ENCODE measurements at regions not wholly inside any gene's neighbourhood (a gene's known extent, or its start where the extent isn't known, plus 50 kb on each side); places are given as distances from the start of the nearest gene placed in this dataset.

GRCh38 chr6:168928012-168928411, 325.6 kb downstream of the THBS2 start:
- intact Hi-C loops (cut with micrococcal nuclease): no loop called here
- ATAC-seq (ENCODE audit: low read depth): no peak
- Mint-ChIP-seq H3K27me3 (peaks cover 3% of the 10 kb centered on the region), H3K36me3 (ENCODE audit: low read depth) (no peaks in the 10 kb centered on the region), H3K4me3 (no peak overlapping the region), H3K4me1 (no peaks in the 10 kb centered on the region), H3K27ac (no peak overlapping the region), H3K9me3 (no peaks in the 10 kb centered on the region)
- TF ChIP-seq CTCF (IDR thresholded peaks at IDR 0.05): no peak
- DNase-seq: no peak
- ChIA-PET CTCF (no interaction called here), POLR2A (no interaction called here)

GRCh38 chr6:168927026-168927425, 326.6 kb downstream of the THBS2 start:
- intact Hi-C loops (cut with micrococcal nuclease): no loop called here
- no peaks in the 10 kb centered on the region for H3K36me3 Mint-ChIP-seq (ENCODE audit: low read depth)
- no peak overlapping the region for H3K27ac Mint-ChIP-seq
- no peak for TF ChIP-seq CTCF (IDR thresholded peaks at IDR 0.05)
- ChIA-PET POLR2A (no interaction called here), CTCF (no interaction called here)
- H3K9me3 Mint-ChIP-seq: no peaks in the 10 kb centered on the region
- H3K4me3 Mint-ChIP-seq: no peak overlapping the region
- ATAC-seq (ENCODE audit: low read depth): no peak
- no peak for DNase-seq
- H3K4me1 Mint-ChIP-seq: no peaks in the 10 kb centered on the region
- H3K27me3 Mint-ChIP-seq: peaks cover 3% of the 10 kb centered on the region

DNA sequence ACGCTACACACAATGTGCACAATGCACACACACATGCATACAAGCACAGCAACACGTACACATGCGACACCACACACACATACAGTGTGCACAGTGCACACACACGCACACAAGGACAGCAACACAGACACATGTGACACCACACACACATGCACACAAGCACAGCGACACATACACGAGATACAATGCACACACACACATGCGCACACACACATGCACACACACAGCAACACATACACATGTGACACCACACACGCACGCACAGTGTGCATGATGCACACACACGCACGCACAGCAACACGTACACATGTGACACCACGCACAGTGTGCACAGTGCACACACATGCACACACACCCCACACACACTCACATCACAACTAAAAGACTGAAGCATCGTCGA, 327.3 kb downstream of the THBS2 start:
- no peak for TF ChIP-seq CTCF (IDR thresholded peaks at IDR 0.05)
- ChIA-PET POLR2A (no interaction called here), CTCF (no interaction called here)
- intact Hi-C loops (cut with micrococcal nuclease): no loop called here
- ATAC-seq (ENCODE audit: low read depth): no peak
- Mint-ChIP-seq H3K4me3 (no peak overlapping the region), H3K4me1 (no peaks in the 10 kb centered on the region), H3K36me3 (ENCODE audit: low read depth) (no peaks in the 10 kb centered on the region), H3K9me3 (no peaks in the 10 kb centered on the region), H3K27ac (no peak overlapping the region), H3K27me3 (peaks cover 3% of the 10 kb centered on the region)
- no peak for DNase-seq

- CTCF ChIA-PET: no interaction called here
- no peak for TF ChIP-seq CTCF (IDR thresholded peaks at IDR 0.05)
Observed at GRCh38 chr6:168925671-168926070, 328.0 kb downstream of the THBS2 start.

GRCh38 chr6:168923171-168923570, 330.5 kb downstream of the THBS2 start:
- no peak overlapping the region for H3K27ac Mint-ChIP-seq
- no peak overlapping the region for H3K4me3 Mint-ChIP-seq
- TF ChIP-seq CTCF (IDR thresholded peaks at IDR 0.05): no peak
- no peaks in the 10 kb centered on the region for H3K9me3 Mint-ChIP-seq
- H3K4me1 Mint-ChIP-seq: no peaks in the 10 kb centered on the region
- intact Hi-C loops (cut with micrococcal nuclease): no loop called here
- DNase-seq: no peak
- ChIA-PET POLR2A (no interaction called here), CTCF (no interaction called here)
- H3K36me3 Mint-ChIP-seq (ENCODE audit: low read depth): no peaks in the 10 kb centered on the region
- H3K27me3 Mint-ChIP-seq: peaks cover 3% of the 10 kb centered on the region
- no peak for ATAC-seq (ENCODE audit: low read depth)

More at GRCh38 chr6:168925671-168926070, 328.0 kb downstream of the THBS2 start:
- H3K9me3 Mint-ChIP-seq: no peaks in the 10 kb centered on the region
- intact Hi-C loops (cut with micrococcal nuclease): no loop called here
- no peak for ATAC-seq (ENCODE audit: low read depth)
- POLR2A ChIA-PET: no interaction called here
- no peak overlapping the region for H3K4me3 Mint-ChIP-seq
- no peaks in the 10 kb centered on the region for H3K4me1 Mint-ChIP-seq
- H3K27me3 Mint-ChIP-seq: peaks cover 3% of the 10 kb centered on the region
- no peak overlapping the region for H3K27ac Mint-ChIP-seq
- H3K36me3 Mint-ChIP-seq (ENCODE audit: low read depth): no peaks in the 10 kb centered on the region
- no peak for DNase-seq
